Superior temporal gyrus (tissue), 1 donor: ENCODE measurements at regions not wholly inside any gene's neighbourhood (a gene's known extent, or its start where the extent isn't known, plus 50 kb on each side); places are given as distances from the start of the nearest gene placed in this dataset.

ENCODE experiments used
- DNase-seq: peaks from one replicate; pipeline ENCODE4 v3.0.0-alpha.2; 2016; ENCODE audit errors: extremely low spot score

DNA sequence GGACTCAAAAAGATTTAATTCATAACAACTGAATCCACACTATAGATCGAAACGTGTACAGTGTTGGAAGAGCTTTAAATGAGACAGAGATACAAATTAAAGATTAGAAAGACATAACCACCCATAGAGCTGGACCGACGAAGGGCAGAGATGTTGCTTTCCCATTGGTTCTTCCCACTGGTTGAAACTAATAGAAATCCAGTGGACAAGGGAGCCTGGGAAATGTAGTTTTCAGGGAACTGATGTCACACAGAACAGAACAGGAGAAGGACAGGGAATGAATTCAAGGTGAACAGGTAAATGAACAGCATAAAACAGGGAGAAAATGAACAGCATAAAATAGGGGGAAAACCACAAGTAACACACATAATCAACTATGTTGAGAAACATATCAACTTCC lies 328.7 kb downstream of the ZNF621 start:
- no peak for DNase-seq

DNA sequence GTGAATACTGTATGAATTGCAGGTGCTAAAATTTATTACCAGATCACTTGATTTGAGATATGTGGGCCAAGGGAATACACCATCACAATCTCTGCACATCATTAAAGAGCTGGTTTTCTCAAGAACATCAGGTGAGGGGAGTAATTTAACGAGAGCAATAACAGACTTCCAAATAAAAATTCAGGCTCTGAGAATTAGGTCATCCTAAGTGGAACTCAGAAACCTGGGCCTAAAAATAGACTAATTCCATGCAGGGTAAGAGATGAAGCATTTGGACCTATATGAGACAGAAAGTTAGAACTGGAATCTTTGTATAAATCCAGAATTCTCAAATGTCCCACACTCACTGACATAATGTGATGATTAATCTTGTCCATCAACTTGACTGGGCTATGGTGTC lies 331.1 kb downstream of the ZNF621 start:
- DNase-seq, result no peak

DNA sequence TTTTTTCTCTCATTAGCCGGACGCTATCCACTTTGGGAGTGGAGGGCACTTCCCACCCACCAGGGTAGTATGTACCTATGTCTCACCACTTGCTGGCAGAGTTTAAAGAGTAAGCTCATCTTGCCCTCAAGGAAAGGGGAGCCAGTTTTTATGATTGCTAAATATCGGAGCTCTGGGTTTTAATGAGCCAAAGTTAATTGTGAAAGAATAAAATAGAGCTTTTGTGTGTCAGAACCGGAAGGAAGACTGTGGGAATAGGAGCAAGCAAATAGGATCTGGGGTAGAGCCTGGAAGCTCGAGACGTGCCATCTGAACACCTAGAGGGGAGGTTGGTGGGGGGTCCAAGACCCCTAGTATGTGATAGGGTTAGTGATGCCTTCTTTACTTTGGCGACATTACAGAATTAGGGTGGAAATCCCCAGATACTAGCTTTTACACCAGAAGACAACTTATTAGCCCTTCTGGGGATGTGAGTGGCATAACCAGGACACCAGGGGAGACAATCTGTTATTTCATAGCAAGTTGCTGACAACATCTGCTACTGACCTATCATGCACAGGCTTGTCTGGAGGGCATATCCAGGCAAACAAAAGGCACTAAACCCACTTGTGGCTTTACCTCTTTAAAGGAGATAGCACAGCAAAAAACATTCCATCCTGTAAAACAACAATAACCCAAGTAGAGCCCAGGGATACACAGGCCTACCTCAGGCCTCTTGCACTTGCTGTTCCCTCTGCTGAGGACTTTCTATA lies 333.8 kb downstream of the ZNF621 start:
- DNase-seq, result no peak

DNA sequence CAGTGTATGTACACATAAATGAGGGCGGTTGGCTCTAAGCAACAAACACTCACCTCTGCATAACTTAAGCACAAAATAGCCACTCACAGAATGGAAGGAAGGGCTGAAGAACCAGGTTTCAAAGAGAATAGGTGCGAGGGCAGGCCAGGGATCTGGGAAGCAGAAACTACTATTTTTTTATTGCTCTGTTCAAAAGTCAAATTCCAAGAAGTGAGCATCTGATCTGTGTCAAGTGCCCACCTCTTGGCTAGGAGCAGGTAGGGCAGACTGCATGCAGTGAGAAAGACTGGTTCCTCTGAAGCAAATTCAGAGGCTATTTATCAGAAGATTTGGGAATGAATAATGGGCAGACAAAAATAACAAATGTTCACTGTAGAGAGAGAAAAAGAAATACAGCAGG lies 336.4 kb upstream of the CTNNB1 start:
- no peak for DNase-seq

DNA sequence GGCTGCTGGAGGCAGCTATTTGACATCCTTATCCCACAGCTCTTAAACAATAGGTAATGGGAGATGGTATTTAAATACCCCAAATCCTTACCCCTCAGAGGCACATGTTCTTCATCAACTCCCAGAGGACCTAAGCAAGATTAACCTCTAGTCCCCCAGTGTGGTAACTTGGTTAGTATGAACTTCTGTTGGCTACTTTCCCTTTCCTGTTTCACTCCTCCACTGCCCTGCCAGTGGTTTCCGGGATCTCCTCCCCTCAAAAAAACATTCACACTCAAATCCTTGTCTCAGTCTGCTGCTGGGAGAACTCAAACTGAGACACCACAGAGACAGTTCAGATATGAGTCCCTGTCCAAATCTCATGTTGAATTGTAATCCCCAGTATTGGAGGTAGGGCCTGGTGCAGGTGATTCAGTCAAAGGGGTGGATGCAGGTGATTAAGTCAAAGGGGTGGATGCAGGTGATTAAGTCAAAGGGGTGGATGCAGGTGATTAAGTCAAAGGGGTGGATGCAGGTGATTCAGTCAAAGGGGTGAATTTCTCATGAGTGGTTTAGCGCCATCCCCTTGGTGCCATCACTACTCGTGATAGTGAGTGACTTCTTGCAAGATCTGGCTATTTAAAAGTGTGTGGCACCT lies 335.0 kb upstream of the CTNNB1 start:
- DNase-seq, result no peak

DNA sequence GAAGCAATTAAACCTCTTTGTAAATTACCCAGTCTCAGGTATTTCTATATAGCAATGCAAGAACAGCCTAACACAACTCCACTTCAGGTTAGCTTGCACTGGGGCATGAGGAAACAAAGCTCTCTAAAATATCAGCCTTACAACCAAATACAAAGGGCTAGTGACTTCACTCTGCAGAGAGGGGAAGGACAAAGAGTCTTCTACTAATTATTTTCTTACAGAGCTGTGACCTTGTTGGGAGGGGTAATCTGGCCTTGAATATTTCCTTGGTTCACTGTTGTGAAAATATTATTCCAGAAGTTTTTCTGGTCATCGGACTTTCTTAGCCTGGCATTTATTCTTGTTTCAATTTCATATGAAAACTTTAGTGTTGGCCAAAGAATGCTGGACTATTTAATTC lies 334.4 kb upstream of the CTNNB1 start:
- DNase-seq, result no peak

DNA sequence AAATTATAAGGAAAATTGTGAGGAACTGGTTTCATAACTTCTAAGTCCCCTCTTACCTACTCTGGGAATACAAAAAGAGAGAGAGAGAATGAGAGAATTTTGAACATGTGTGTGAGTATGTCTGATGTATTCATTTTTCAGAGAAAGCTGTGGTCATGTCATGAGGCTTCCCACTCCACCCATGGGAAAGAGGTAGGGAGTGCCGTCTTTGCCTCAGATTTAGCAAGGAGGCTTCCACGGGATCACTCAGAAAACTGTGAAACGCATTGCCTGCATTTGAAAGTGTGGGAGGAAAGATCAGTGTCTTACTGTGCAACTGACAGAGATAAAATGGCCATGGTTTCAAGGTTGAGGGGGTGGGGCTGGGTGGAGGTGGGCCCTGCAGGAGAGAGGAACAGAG lies 331.5 kb upstream of the CTNNB1 start:
- no peak for DNase-seq

DNA sequence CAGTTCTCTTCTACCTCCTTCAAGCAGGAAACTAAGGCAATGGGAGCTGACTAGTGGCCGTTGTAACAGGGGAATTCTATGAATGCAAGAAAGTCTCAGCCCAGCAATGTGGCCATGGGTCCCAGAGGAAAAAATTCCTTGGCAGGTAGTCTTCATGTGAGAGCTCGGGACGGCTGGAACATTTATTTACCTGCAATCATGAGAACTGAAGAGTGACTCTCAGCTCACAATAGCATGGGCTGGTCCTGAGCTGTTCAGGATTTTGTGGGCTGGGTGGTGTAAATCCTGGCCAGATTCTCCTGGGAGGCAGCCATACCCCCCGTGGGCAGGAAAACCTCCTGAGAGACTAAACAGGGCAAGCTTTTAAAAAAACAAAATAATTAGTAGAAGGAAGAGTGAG lies 330.3 kb upstream of the CTNNB1 start:
- DNase-seq, result no peak

DNA sequence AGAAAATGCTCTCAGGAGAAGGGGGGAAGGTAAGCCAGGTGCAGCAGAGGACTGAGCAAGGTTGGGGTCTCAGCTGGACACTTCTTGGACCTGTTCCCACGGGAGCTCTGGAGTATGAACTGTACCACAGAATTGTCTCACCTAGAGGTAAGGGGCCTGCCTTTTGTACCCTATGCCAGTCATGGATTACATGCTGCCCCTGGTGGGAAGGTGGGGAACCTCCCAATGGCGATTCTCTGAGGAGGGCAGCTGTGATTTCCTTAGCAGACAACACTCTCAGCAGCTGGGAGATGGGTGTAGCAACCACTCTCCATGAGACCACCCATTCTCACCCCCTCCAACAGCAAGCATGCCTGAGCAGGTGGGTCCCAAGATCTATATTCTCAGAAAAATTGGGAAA lies 329.4 kb upstream of the CTNNB1 start:
- no peak for DNase-seq

DNA sequence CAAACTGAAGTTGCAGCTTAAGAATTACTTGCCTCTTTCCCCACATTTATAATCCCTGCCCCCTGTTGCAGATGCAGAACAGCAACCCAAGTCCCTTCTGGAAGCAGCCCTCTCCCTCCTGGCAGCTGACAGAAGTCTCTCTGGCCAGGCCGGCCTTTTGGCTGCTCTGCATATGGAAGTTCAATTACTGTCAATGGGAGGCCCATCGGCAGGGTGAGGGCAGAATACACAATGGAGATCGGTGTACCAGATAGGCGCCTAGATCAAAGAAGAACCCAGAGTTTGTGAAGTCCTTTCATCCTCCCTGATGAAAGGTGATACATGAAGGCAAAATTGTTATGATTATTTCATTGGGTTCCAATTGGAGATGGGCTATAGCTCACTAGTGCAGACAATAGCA lies 327.9 kb upstream of the CTNNB1 start:
- no peak for DNase-seq

DNA sequence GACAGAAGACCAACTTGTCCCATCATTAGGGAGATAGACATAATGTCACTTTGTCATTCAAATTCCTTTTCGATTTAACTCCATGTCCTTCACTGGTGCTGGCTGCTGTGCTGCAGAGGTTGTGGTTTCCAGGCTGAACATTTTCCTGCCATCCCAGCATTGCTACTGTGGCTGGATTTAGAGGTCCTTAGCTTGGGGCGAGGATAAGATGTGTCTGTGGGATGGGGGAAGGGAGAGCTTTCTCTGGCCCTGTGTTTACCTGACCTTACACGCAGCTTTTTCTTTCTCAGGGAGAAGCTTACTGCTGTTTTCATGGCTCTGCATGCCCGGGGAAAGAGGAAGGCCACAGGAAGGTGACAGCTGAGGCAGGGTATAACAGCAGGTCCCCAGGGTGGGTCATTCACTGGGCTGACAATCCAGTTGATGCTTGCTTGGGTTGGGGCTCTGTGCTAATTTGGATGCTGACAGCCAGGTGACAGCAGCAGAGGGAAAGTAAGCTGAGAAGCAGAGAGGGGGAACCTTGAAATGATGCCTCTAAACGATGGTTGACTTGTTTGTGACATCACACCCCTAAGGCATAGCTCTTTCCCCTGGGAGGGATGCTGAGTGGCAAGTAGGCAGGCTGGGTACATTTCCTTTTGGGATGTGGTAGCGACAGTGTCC lies 326.9 kb upstream of the CTNNB1 start:
- DNase-seq, result no peak

DNA sequence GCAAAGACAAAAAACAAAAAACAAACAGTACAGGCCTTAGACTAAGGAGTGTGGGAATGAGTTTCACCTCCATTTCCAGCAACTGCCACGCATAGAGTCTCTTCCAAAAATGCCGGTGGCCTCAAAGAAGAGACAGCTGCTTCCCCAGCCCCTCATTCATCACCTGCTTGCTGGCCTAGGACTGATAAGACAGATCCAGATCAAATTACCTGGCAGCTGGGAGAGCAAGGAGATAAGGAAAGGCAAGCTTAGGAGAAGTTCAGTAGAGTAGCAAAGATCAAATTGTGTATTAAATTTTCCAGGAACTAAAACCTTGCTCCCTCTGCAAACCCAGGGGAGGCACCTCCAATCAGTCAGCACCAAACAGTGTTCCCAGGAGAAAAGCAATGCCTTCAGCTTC lies 325.8 kb upstream of the CTNNB1 start:
- DNase-seq, result no peak

DNA sequence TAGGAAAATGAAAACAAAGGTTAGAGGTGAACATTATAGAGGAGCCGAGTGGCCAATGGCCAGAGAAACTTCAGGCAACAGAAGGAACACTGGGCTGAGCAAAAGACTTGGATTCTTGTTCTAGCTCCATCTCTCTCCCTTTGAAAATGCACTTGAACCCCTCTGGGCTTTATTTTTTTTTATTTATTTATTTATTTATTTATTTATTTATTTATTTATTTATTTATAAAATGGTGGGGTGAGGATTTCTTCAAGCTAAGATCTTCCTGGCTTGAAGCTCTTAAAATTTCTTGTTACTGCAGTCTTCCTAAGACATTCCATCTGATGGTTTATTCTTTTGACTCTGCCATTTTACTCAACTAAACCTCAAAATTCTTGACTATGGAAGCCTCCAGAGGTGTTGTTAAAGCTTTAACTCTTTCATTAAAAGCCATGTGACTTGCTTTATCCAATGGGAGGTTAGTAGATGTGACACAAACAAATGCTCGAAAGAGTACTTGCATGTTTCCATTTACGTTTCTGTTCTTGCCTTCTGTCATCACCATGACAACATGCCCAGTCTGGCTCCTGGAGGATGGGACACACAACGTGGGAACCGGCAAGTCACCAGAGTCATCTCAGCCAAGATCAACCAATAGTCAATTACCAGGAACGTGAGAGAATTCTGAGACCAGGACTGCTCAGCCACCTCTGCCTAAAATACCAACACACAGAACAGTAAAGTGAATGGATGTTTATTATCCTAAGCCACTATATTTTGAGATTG lies 325.2 kb upstream of the CTNNB1 start:
- no peak for DNase-seq

DNA sequence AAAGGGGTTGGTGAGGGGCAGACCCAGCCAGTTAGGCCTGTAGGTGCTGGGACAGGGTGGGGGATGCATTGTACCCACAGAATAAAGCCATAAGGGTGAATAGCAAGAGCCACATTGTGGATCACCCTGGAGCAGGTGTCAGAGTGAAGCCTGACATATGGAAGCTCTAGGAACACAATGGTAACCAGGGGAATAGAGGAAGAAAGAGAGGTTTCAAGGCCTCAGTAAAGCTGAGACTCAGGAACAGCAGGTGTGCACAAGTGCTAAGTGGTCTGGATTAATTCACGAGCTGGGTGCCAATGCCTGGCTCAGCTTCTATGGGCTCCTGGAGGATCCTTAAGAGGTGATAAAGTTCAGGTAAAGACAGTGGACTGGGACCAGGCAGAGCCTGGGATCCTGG lies 323.7 kb upstream of the CTNNB1 start:
- DNase-seq, result no peak

DNA sequence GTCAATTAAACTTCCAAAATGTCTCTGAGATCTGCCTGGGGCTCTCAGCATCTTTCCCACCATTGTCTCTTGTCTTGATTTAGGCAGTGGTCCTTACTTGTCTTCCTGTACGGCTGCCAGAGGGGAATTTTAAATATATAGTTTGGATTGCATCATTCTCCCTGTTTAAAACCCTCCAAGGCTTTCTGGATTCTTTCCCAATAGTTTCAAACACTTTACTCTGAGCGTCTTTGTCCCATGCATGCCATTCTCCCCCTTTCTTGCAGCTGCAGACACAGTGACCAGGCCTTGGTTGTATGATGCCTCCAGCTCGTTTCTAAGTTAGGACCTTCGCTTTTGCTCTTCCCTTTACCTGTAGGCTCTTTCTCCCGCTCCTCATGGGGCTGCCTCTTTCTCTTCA lies 323.3 kb upstream of the CTNNB1 start:
- no peak for DNase-seq

DNA sequence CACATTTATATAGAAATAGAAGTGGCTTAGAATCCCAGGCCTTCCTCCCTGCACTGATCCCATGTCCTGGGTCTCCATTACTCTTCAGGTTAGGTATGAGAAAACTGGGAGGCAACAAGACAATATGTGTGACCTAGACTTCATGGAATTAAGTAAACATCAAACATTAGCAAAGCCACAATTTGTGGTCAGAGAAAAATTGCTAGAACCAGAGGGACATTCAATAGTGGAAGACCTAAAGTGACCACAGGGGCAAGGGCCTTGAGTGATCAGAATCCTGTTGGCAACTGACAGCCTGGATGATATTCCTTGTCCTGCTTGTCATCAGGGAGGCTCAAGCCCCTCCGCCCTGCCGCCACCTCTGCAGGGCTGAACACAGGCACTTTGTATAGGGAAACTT lies 322.8 kb upstream of the CTNNB1 start:
- no peak for DNase-seq

DNA sequence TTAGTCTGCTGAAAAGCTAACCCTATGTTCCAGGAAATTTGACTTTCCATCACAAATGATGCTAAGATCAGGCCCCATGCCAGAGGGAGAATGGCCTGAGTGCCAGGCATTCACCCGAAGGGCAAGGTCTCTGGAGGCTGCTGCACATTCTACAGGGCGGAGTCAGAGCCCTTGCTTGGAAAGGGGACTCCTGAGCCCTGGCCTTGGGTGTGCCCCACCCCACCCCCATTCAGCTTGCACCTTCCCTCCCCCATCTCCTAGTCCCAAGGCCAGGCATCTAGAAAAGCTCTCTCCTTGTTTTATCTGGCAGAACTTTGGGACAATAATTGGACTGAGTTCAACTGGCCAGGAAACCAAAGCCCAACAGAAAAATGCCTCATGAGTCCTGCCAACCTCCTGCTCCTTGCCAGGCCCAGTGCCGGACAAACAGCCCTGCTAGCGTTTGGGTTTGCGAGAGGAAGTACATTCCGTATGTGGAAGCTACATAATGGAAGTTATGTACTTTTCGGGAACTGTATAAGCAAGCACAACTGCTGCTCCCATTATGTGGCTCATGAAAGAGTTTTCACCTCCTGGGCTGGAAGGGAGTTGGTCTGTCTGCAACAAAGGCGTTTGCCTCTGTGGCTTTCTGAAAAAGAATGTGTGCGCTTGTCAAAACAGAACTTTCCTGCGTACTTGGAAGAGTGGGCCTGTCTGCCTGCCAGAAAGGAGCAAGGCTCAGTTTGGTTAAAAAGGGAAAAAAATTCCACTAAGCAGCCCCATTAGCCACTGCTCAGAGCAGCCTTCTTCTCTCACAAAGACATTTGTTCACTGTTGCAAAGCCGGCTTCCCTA lies 321.5 kb upstream of the CTNNB1 start:
- peak; percentile 68 for DNase-seq

DNA sequence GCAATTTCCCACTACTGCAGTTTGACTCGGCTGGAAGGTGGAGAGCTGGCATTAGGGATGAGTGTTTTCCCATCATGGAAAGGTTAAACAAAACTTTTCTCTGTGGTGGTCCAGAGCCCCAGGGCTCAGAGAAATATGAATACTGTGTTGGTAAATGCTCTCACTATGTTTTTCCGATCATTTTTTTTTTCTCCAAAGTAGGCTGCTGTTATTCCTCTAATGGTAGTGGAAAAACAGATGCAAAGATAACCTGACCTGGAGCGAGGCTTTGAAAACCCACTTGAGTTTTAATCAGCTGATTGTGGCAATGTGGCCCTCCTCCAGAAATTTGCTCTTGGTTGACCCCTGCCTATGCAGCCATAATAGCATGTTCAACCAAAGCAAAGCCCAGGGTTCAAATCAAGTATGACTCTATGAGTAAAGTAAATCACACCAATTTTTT lies 320.8 kb upstream of the CTNNB1 start:
- no peak for DNase-seq

DNA sequence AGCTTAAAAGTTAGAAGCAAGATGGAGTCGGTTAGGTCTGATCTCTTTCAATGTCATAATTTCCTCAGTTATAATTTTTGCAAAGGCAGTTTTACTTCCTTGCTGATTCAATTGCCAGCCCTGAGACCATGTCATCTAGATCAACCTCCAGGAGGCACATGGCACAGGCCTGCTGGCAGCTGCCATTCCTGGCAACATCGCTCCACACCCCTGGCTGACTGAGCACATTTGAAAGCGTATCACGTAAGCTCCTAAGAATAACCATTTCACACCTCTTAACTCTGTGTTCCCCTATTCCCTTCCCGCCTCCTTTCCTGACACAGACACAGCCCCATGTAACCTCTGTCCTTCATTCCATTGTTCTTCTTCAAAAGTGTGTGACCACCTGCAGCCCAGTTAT lies 313.9 kb upstream of the CTNNB1 start:
- DNase-seq, result no peak

DNA sequence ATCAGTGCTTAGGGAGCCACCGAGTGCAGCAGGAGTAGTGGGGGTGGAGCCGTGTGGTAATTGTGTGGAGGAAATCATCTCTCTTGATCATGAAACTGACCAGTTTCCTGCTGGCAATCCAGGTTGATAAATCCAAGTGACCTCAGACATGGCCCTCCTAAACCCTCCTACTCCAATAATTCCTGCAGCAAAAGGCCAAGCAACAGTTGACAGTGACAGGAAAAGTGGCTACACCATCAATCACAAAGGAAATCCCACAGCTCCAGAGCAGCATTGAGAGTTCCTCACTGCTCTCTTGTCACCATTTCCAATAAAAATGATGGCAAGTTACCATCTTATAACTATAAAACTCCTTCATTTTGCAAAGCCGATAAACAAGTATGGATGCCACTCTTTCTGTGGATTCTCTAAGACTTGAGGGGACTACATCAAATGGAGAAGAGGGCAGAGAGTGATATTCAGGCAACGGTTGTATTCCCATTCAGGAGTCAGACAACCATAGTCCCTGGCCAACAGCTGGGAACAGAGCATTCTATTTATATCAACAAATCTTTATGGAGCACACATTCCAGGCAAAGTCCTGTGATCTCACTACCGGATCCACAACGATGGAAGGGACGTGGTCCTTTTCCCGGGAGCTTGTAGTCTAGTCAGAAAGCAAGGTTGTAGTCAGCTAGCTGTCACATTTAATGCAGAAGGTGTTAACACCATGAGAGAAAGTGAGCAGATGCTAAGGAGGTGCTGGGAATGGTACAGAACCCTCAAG lies 312.5 kb upstream of the CTNNB1 start:
- no peak for DNase-seq

DNA sequence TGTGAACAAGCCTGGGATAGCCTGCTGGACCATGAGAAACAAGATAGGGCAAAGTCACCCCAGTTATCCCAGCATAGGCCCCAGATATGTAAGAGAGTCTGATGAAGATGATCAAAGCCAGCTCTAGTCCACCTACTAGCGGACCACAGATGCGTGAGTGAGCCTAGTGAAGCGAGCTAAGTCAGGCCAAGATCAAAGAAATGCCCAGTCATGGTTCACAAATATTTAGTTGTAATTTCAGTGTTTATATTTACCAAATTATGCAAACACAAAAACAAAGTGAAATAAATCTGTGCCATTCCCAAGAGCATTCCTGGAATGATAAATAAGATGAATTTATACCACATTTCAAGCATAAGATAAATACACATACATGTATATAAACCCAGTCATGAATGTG lies 308.1 kb upstream of the CTNNB1 start:
- DNase-seq, result no peak
